ENCODE measurements at regions not wholly inside any gene's neighbourhood (a gene's known extent, or its start where the extent isn't known, plus 50 kb on each side); places are given as distances from the start of the nearest gene placed in this dataset.
A peak's percentile ranks its signal among the peaks of the same experiment; 100 is the strongest.
"Not testable (repeated sequence)": the region's sequence is repeated elsewhere in the genome, so short reads cannot be mapped to it uniquely, and the experiment has no call there.

- no peak for ATAC-seq
Observed at GRCh38 chr4:111282035-111282434, 659.2 kb upstream of the PITX2 start.

- no peak for ATAC-seq
Observed at GRCh38 chr4:111283066-111283677, 660.3 kb upstream of the PITX2 start.

- no peak for ATAC-seq
Observed at GRCh38 chr4:111296466-111296865, 673.6 kb upstream of the PITX2 start.

- ATAC-seq = no peak
Observed at GRCh38 chr4:111303806-111304205, 680.9 kb upstream of the PITX2 start.

- no peak for ATAC-seq
Observed at GRCh38 chr4:111323496-111323895, 700.6 kb upstream of the PITX2 start.

- no peak for ATAC-seq
Observed at GRCh38 chr4:111323916-111324315, 701.0 kb upstream of the PITX2 start.

- no peak for ATAC-seq
Observed at GRCh38 chr4:111326450-111326849, 703.6 kb upstream of the PITX2 start.

GRCh38 chr4:111330786-111331185, 707.9 kb upstream of the PITX2 start:
- ATAC-seq = peak; percentile 48

- ATAC-seq = no peak
Observed at GRCh38 chr4:111334361-111334760, 711.5 kb upstream of the PITX2 start.

GRCh38 chr4:111337186-111337876, 714.5 kb upstream of the PITX2 start:
- not testable (repeated sequence) for ATAC-seq

GRCh38 chr4:111359602-111360001, 736.7 kb upstream of the PITX2 start:
- no peak for ATAC-seq

GRCh38 chr4:111360906-111361305, 738.0 kb upstream of the PITX2 start:
- no peak for ATAC-seq

GRCh38 chr4:111362941-111363361, 740.1 kb upstream of the PITX2 start:
- no peak for ATAC-seq

- ATAC-seq = not testable (repeated sequence)
Observed at GRCh38 chr4:111377880-111378279, 755.0 kb upstream of the PITX2 start.

- ATAC-seq = no peak
Observed at GRCh38 chr4:111388561-111388960, 756.7 kb upstream of the FAM241A start.

GRCh38 chr4:111391829-111392228, 753.4 kb upstream of the FAM241A start:
- ATAC-seq = no peak

GRCh38 chr4:111393781-111394180, 751.5 kb upstream of the FAM241A start:
- ATAC-seq = no peak

GRCh38 chr4:111398906-111399330, 746.3 kb upstream of the FAM241A start:
- ATAC-seq = no peak

GRCh38 chr4:111399623-111400022, 745.6 kb upstream of the FAM241A start:
- ATAC-seq = no peak

- no peak for ATAC-seq
Observed at GRCh38 chr4:111400741-111401140, 744.5 kb upstream of the FAM241A start.

GRCh38 chr4:111404673-111405072, 740.6 kb upstream of the FAM241A start:
- ATAC-seq = no peak

- no peak for ATAC-seq
Observed at GRCh38 chr4:111405989-111406388, 739.3 kb upstream of the FAM241A start.

GRCh38 chr4:111410571-111410970, 734.7 kb upstream of the FAM241A start:
- ATAC-seq = no peak

- no peak for ATAC-seq
Observed at GRCh38 chr4:111417521-111417920, 727.7 kb upstream of the FAM241A start.

- no peak for ATAC-seq
Observed at GRCh38 chr4:111433441-111433840, 711.8 kb upstream of the FAM241A start.

All from esophagus mucosa (tissue), 1 donor.